Omental fat pad (tissue), 3 donors: ENCODE measurements at regions not wholly inside any gene's neighbourhood (a gene's known extent, or its start where the extent isn't known, plus 50 kb on each side); places are given as distances from the start of the nearest gene placed in this dataset.

Experiments
- ATAC-seq: fragments of 150-250 bp; one replicate; pipeline ENCODE4 v1.9.1; 2016; ENCODE audit warnings: mild to moderate bottlenecking, moderate library complexity; ENCODE audit not compliant: low FRiP score
- DNase-seq: peaks from one replicate; pipeline ENCODE4 v3.0.0-alpha.2; 2019; ENCODE audit warnings: low spot score
- CTCF ChIP-seq, 3 donors: fragments of 450-650 bp; IDR thresholded peaks; one replicate each; pipeline ENCODE4 v1.5.1; 2016 to 2017; ENCODE audit warnings: antibody characterized with exemption in 3 of 3, mild to moderate bottlenecking in 3 of 3, moderate library complexity in 2 of 3

- ATAC-seq (no peak), DNase-seq (no peak)
- TF ChIP-seq CTCF (IDR thresholded peaks at IDR 0.05) = no peak
These were observed 416.8 kb upstream of the NAALADL2 start for GRCh38 chr3:174442302-174442682.

- TF ChIP-seq CTCF (IDR thresholded peaks at IDR 0.05) = no peak
- ATAC-seq = no peak
- no peak for DNase-seq
These were observed 414.7 kb upstream of the NAALADL2 start for GRCh38 chr3:174444391-174444790.

GRCh38 chr3:174457758-174458157, 401.4 kb upstream of the NAALADL2 start:
- no peak for TF ChIP-seq CTCF (IDR thresholded peaks at IDR 0.05)
- DNase-seq (no peak), ATAC-seq (no peak)

GRCh38 chr3:174460831-174461230, 398.3 kb upstream of the NAALADL2 start:
- DNase-seq (no peak), ATAC-seq (no peak)
- TF ChIP-seq CTCF (IDR thresholded peaks at IDR 0.05) = no peak

- no peak for ATAC-seq
- TF ChIP-seq CTCF (IDR thresholded peaks at IDR 0.05) = no peak
- no peak for DNase-seq
These were observed 396.2 kb upstream of the NAALADL2 start for GRCh38 chr3:174462916-174463315.

GRCh38 chr3:174465177-174465576, 394.0 kb upstream of the NAALADL2 start:
- DNase-seq = no peak
- ATAC-seq = no peak
- no peak for TF ChIP-seq CTCF (IDR thresholded peaks at IDR 0.05)

GRCh38 chr3:174466471-174467054, 392.6 kb upstream of the NAALADL2 start:
- no peak for TF ChIP-seq CTCF (IDR thresholded peaks at IDR 0.05)
- no peak for DNase-seq
- no peak for ATAC-seq
